NOMO-1 (cell line): ENCODE measurements at regions not wholly inside any gene's neighbourhood (a gene's known extent, or its start where the extent isn't known, plus 50 kb on each side); places are given as distances from the start of the nearest gene placed in this dataset.
A peak's percentile ranks its signal among the peaks of the same experiment; 100 is the strongest.

Experiments used
- DNase-seq, 2 experiments: peaks; one replicate each; lab custom pipeline; 2025; ENCODE audit not compliant: unreplicated experiment in 2 of 2; lab: John Stamatoyannopoulos, UW

DNA sequence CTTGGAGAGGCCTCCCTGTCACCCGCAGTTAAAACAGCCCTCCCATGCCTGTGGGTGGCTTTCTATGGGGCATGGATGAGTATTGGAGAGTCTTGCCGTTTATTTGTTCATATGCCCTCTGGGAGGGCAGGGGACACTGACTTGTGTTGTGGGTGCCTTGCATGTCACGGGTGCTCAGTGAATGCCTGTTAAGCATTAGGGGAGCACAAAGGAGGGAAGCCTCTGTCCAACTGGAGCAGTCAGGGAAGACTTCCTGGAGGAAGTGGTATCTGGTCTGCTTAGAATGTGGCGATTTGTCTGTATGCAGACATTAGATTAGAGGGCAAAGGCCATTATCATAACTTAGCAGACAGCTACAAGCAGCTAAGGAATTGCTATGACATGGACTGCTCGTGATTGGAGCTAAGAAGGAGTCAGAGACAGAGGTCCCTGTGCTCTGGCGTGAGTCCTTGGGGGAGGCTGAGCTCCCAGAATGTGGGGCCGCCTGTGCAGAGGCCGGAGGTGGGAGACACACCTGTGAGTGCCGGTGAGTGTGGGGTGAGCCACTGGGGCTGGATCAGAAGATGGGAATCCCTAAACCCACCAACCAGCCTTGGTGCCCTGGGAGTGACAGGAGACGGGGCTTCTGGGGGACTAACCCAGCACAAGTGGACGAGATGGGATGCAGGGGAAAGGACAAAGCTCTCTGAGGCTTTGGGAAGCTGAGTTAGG lies 286.1 kb downstream of the SEC14L1 start:
- DNase-seq = no peak

DNA sequence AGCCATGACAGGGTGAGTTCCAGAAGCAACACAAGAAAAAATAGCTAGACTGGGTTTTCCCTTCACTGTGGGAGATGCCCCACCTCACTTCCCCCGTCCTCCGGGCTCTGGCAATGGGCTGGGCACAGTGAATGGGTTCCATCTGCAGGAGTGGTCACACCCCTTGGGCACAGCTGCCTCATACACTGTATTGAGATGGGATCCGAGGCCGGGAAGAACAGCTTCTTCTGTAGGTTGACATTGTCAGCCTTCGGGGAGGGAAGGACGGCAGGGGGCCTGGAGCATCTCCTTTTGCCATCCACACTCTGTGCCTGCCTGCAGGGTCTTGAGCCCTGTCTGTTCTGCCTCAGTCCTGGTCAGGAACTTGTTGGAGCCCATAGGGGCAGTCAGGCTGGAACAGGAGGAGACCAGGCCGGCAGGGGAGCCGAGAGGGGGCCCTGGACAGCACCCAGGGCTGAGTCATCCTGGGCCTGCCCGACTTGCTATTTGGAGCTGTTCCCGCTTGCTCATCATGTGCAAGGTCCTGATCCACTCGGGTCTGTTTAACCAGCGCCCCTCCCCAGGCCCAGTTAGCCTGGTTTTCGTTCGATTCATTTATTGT lies 286.7 kb downstream of the SEC14L1 start:
- no peak for DNase-seq

DNA sequence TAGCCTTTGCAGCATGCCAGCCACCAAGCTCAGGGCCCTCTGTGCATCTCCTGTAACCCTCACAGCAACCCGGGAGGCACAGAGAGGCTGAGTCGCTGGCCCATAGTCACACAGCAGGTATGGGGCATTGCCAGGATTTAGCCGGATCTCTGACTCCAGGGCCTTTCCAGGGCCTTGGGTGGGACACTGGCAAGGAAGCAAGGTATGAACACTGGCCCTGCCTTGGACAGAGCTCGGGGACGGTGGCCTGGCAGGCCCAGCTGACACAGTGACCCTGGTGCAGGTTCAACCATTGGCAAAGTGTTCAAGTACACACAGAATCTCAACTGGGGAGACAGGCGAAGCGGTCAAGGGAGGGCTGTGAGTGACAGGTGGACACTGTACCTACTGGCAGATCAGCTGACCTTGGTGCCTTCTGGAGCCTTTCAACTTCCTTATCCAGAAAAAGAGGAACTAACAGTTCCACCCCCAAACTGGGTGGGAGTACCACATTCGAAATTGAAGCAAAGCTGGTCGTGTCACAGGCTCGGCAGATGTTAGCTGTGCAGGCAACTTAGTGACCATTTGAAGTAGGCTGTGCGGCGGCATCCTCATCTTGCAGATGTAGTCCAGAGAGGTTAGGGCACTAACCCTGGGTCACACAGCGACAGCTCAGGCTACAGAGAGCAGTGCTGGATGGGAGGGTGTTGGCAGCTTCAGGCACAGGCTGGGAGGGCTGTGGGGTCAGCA lies 287.4 kb downstream of the SEC14L1 start:
- peak; percentile 65 to 88 for DNase-seq

DNA sequence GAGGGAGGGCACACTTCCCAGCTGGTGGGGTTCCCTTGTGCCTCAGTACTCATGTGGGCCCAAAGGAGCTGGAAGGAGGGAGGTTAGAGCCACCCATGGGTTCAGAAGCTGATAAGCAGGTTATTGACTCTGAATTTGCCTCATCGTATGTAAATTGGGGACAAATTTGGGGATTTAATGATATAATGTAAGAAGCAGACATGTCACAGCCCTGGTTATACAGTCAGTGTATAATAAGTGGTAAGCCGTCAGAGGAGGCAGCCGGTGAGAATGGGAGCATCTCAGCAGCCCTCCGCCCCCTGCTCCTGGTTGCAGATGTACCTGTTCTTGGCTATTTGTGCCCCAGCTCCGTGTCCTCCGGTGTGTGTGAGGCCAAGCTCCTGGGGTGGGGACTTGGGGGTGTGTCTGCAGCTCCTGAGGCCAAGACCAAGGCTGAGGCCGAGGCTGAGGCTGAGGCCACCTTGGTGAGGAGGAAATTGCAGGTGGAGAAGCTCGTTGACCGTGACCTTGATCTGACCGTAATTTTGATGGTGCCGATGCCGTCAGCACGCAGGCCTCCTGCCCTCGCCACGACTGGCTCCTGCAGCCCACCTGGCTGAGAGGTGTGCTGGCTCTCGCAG lies 288.1 kb downstream of the SEC14L1 start:
- DNase-seq = no peak

DNA sequence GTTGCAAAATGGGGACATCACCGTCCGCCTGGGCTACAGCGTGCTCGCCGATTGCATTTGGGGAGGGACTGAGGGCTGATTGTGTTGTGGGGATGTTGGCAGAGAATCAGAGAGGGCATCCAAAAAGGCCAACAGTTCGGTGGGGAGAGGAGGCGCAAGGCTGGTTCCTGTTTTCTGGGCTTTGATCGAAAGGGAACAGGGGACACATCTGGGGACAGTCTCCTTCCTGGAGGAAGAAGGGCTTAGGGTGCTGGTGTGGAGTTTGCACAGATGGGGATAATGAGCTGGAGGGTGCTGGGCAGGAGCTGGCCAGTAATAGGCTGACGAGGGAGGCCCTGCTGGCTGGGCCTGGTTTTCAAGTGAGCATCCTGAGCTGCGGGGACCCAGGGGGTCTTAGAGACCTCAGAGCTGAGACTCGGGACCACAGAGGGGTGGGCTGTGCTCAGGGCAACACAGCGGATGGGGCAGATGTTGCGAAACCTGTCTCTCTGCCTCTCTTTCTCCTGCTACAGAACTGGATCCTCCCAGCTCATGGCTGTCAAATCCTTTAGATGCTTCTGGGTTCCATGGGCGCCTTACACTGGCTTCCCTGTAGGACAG lies 288.7 kb downstream of the SEC14L1 start:
- DNase-seq = peak in 1 of 2 experiments; percentile 7

DNA sequence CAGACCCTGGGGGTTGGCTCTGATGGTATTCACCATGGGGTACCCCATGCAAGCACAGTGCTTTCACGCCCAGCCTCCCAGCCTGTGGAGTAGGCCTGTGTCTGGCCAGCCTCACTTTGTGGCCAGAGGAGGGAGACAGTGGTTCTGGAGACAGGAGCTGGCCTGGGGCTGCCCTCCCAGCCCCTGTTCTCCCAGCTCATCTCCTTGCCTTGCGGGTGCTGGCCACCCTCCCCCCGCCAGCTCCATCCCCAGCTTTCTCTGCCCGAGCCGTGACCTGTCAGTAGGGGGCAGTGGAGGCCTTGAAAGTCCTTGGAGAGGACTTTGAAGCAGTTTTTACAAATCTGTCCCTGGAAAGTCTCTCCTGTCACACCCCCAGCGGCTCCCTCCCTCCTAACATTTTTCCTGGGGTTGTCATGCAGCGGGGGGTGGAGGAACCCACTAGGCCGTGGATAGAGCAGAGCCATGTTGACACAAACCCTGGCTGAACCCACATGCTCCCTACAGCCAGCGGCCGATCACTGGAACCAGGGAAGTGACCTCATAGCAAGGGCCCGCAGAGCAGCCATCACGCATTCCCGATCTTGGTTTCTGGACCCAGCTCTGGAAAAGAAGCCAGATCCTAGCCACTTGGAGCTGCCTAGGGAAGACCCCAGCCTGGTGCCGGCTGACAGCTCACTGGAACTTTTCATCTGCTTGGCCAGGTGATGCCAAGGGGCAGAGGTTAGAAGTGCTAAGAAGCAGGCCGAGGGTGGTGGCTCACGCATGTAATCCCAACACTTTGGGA lies 289.4 kb downstream of the SEC14L1 start:
- DNase-seq = peak; percentile 25 to 48

DNA sequence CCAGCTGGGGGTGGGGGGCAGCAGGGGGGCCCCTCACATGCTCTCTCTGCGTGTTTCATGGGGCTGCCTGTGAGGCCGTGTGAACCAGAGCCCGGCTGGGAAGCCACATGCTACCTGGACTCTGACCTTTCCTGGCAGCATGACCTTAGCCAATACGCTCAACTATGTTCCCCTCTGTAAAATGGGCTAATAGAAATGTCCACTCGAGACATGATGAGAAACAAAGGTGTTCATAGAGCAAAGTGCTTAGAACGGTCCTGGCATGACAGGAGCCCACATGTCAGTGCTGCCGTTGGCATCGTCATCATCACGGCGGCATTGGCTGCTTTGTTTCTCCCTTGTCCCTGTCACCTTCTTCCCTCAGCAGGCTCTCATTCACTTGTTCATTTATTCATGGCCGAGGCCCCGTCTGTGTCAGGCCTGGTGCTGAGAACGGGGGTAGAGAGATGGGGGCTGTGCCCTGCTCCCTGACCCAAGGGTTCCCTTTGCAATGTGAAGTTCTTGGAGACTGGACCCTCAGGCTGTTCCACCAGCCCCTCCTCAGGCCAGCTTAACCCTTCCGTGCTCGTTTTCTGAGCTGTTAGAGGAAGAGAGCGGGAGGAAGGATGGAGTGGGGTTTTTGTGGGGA lies 291.4 kb downstream of the SEC14L1 start:
- DNase-seq = no peak

DNA sequence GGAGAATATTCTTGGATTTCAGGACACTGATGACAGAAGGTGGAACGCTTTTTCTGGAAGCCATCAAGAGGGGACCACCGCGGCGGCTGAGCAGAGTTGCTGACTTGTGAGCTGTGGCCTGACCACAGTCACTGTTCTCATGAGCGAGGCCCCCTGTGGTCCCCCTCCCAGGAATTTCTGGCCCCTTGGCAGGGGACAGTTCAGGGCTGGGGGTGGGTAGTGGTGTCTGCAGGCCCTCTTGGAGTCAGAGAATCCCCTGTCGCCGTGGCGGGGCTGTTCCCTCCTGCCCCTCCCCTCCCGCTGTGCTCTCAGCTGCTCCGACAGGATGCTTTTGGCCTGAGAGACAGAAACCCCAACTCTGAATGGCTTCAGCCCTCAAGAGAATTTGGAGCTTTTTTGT lies 292.0 kb downstream of the SEC14L1 start:
- DNase-seq = no peak

DNA sequence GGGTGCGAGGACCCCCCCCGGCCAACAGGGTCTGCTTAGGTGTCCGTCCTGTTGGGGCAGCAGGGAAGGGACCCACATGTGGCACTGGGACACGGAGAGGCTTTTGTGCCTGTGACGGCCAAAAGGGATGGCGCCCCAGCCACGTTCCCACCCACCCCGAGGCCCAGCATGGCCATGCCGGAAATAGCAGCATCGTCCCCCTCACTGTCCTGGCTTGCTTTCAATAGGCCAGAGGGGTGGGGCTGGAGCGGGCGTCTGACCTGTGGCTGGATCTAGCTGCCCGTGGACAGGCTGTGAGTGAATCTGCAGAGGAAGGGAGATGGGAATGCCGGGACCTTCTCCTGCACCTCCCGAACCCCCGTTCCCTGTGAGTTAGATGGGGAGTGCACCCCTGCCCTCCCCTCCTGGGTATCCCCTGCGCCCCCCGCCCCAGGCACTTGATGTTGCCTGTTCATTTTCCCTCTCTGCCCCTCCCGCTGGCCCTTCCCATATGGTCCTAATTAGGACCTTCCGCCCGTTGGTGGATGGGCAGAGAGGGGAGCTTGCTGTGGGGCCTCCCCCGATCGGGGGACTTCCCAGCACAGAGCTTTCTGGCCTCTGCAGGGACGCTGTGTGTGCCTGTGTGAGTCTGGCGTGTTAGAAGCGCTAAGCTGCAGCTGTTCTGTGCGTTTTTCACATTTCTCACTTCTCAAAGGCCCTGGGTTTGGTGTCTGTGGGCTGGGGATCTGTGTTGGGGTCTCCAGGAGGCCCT lies 292.8 kb downstream of the SEC14L1 start:
- DNase-seq = no peak

DNA sequence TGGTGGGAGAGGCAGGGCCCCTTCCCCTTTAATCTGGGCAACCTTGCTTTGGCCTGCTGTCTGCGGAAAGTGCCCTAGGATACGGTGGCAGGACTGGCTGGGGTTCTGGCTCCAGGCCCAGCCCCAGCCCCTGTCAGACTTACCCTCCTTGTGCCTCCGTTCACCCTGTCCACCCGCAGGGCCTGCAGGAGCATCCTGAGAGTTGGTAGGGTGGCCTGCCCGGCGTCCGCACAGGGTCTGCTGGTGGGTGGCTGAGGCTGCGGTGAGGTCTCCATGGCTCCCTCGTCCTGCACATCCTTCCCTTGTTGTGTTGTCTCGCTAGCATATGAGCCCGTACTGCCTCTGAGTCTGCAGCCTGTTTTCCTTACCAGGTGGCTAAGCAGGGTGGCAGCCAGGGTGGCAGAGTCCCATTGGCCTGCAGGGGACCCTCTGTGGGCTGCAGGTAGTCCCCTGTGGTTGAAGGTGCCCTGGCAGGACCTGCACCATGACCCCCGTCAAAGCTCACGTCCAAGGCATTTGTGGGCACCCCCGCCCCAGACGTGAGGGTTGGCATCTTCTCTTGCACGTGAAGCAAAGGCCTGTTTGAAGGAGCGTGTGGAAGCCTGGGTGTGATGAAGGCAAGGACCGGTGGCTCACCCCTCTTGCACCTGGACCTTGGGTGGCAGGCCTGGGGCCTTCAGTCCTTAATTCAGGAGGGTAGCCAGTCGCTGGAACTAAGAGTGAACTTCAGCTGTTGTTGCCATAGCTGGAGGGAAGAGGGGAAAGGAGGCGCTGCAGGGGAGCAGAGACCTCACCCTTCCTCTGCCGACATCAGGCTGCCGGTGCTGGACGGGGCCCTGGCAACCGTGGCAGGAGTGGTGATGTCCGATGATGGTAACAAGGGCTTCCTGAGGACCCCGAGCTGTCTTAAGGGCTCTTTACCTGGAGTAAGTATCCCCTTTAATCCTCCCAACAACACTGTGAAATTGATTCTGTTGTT lies 293.7 kb downstream of the SEC14L1 start:
- no peak for DNase-seq

DNA sequence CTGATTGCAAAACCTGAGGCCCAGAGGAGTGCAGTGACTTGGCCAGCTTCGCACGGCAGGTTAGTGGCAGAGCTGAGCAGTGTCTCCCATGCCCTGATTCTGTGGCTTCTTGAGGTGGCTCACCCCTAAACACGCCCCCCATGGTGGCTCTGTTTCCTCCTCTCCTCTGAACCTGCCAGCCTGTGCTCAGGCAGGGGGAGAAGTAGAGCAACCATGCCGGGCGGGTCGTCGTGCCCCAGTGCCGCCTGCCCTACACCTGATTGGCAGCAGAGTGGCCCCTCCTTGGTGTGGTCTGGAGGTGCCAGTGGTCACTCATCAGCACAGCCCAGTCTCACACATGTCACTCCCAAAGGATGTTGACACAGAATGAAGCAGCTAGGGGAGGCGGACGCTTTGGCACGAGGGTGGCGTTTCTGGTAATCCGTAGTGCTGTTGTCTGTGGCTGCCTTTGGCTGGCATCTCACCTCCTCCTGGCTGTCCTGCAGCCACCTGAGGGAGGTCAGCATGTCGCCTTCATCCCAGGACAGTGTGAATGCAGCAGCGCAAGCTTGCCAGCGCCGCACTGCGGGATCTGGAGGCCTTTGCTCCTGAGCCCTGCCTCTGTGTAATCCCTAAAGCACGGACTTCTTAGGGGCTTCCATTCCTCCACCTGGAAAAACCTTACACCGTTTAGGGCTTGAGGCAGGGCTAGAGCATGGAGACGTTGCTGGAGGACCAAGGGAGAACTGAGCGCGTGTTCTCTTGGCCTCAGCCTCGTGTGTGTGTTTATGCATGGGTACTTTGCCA lies 294.7 kb downstream of the SEC14L1 start:
- DNase-seq = no peak

DNA sequence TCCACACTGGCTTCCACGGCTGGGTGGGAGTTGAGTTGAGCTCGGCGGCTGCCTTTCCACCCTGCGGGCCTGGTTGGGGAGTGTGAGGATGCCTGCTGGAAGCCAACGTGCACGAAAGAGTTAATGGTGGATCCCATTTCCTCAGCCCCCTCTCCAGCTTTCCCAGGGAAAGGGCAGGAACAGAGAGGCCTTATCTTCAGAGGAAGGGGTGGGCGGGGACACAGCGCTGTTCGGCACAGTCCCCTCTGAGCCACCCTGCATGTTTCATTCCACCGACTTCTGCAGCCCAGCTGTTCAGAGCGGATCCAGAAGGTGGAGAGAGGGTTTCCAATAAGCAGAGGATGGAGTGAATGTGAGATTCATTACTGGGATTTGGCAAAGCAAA lies 295.3 kb downstream of the SEC14L1 start:
- no peak for DNase-seq

DNA sequence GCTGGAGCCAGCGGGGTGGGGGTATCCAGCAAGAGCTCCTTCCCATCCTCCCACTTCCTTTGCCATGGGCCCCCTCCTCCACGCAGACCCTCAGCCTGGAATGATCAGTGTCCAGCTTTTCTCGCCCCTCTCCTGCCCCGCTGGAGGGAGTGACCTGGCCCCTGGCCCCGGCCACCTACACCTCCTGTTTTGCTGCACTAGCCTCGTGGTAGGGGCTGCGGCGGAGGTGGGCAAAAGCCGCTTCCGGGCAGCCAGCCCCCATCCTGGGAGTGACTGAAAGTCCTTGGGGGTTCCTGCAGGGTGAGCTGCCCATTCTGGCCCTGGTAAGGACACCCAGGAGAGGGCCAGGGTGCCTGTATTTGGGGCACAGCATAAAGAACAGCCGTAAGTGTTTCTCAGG lies 295.7 kb downstream of the SEC14L1 start:
- no peak for DNase-seq

DNA sequence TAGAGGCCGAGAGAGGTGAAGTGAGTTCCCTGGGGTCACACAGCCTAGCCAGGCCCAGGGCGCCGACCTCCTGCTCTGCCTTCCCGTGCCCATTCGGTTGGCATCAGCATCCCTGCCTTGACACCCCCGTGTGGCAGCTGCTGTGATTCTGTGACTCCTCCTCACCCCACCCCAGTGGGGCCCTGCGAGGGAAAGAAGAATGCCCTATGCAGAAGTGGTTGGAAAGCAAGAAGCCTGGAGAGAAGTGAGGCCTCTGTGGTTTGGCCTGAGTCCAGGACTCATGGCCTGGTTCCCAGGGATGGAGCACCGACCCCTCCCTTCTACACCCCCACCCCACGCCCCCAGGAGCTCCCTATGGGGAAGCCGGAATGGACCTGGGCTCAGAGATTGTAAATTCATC lies 296.2 kb downstream of the SEC14L1 start:
- DNase-seq = peak; percentile 66 to 73

DNA sequence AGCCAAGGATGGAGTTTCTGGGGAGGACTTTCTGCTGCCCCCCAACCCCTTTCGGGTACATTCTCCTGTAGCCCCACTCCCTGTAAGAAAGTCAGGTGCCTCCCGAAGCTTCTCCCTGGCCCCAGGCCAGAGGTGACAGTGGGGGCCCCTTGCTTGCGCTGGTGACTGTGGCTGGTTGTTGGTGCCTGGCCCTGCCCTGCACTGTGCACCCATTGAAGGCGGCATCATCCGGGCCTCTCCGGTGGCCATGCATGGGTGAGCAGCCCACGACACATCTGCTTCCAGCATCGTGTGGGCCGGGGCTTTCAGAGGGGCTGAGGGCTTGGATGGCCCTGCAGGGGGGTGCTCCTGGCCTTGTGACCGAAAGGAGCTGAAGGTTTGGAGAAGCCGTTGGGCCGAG lies 297.0 kb downstream of the SEC14L1 start:
- DNase-seq = no peak

DNA sequence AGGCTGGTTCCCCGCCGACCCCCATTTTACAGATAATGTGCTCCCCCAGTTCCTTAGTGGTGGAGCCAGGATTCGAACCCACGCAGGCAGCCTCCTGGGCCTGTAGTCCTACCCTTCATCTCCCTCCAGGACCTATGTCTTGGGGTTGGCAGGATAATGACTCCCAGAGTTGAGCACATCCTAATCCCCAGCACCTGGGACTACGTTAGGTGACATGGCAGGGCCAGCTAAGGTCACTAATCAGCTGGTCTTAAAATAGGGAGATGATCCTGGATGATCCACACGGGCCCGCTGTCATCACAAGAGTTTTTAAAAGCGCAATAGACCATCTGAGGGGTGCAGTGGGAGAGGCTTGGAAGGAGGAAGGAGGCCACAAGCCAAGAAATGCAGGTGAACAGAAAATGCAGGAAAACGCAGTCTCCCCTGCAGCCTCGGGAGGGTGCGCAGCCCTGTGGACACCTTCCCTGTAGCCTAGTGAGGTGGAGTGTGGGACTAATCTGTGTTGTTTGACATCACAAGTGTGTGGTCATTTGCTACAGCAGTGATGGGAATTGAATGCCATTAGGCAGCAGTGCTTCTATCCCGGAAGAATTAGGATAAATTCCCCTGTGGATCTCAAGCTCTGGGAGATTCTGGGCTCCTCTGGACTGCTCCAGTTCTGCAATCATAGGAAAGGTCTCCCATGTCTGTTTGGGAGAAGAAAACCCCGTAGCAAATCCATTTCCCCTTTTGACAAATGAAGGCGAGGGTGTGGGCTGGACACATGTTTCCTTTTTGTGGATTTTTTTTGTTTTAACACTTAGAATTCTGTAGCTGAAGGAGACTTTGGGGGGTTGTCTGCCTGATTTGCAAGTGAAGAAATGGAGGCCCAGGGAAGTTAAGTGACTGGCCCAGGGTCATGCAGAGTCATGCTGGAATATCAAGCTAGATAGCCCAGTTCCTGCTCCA lies 297.7 kb downstream of the SEC14L1 start:
- peak; percentile 34 to 40 for DNase-seq
